Neural progenitor cell (in vitro differentiated cells): ENCODE measurements at regions not wholly inside any gene's neighbourhood (a gene's known extent, or its start where the extent isn't known, plus 50 kb on each side); places are given as distances from the start of the nearest gene placed in this dataset.
A peak's percentile ranks its signal among the peaks of the same experiment; 100 is the strongest.

ENCODE experiments used
- DNase-seq: peaks from one replicate; pipeline ENCODE4 v3.0.0-alpha.2; 2016; ENCODE audit warnings: low spot score
- H2AFZ ChIP-seq: fragments of 200-600 bp; sonication (generic); replicated peaks from 2 replicates; pipeline ENCODE4 v1.6.1; 2016; ENCODE audit warnings: antibody characterized with exemption
- H3F3A ChIP-seq: fragments of 200-600 bp; sonication (generic); 2 replicates; pipeline ENCODE4 v1.6.1; 2016; ENCODE audit warnings: antibody characterized with exemption, low read depth
- H3K27ac ChIP-seq: fragments of 200-600 bp; sonication (generic); 2 replicates; pipeline ENCODE4 v1.5.1; 2016; ENCODE audit warnings: mild to moderate bottlenecking
- H3K27me3 ChIP-seq: fragments of 200-600 bp; sonication (generic); 2 replicates; pipeline ENCODE4 v1.6.1; 2016; ENCODE audit warnings: mild to moderate bottlenecking, moderate library complexity
- H3K36me3 ChIP-seq: fragments of 200-600 bp; sonication (generic); 2 replicates; pipeline ENCODE4 v1.5.1; 2016
- H3K4me1 ChIP-seq: fragments of 200-600 bp; sonication (generic); 2 replicates; pipeline ENCODE4 v1.6.1; 2016; ENCODE audit warnings: mixed run types
- H3K4me2 ChIP-seq: fragments of 200-600 bp; sonication (generic); 2 replicates; pipeline ENCODE4 v1.6.1; 2016
- H3K4me3 ChIP-seq: fragments of 200-600 bp; sonication (generic); 2 replicates; pipeline ENCODE4 v1.5.1; 2016
- H3K79me2 ChIP-seq: fragments of 200-600 bp; sonication (generic); 2 replicates; pipeline ENCODE4 v1.6.1; 2016; ENCODE audit warnings: low read depth
- H3K9ac ChIP-seq: fragments of 200-600 bp; sonication (generic); 2 replicates; pipeline ENCODE4 v1.6.1; 2016
- H3K9me3 ChIP-seq: fragments of 200-600 bp; sonication (generic); 2 replicates; pipeline ENCODE4 v1.5.1; 2016; ENCODE audit warnings: low read depth
- H4K20me1 ChIP-seq: fragments of 200-600 bp; sonication (generic); 2 replicates; pipeline ENCODE4 v1.6.1; 2016; ENCODE audit warnings: low read depth
- H3K27ac Mint-ChIP-seq: 3 replicates; pipeline ENCODE4 v1.8.0; 2021; ENCODE audit warnings: mixed read lengths
- H3K27me3 Mint-ChIP-seq: 2 replicates; pipeline ENCODE4 v1.8.0; 2022; ENCODE audit warnings: low read depth, mild to moderate bottlenecking, inconsistent platforms, moderate library complexity, mixed read lengths; ENCODE audit not compliant: insufficient read depth
- H3K36me3 Mint-ChIP-seq: 3 replicates; pipeline ENCODE4 v1.8.0; 2021; ENCODE audit warnings: mixed read lengths
- H3K4me1 Mint-ChIP-seq: 3 replicates; pipeline ENCODE4 v1.8.0; 2021; ENCODE audit warnings: mixed read lengths
- H3K4me3 Mint-ChIP-seq: 3 replicates; pipeline ENCODE4 v1.8.0; 2021; ENCODE audit warnings: mild to moderate bottlenecking, moderate library complexity, mixed read lengths
- H3K9me3 Mint-ChIP-seq: 3 replicates; pipeline ENCODE4 v1.8.0; 2020; ENCODE audit warnings: mixed read lengths
- CTCF ChIP-seq: fragments of 200-600 bp; sonication (generic); IDR thresholded peaks from 2 replicates; pipeline ENCODE4 v1.5.1; 2017; ENCODE audit warnings: antibody characterized with exemption, mild to moderate bottlenecking
- EZH2 ChIP-seq: fragments of 200-600 bp; sonication (generic); IDR thresholded peaks from 2 replicates; pipeline ENCODE4 v1.6.1; 2017; ENCODE audit warnings: antibody characterized with exemption, mild to moderate bottlenecking, moderate library complexity
- EZH2phosphoT487 ChIP-seq: fragments of 200-600 bp; sonication (generic); IDR thresholded peaks from 2 replicates; pipeline ENCODE4 v1.6.1; 2017; ENCODE audit warnings: antibody characterized with exemption

- no peaks in the 10 kb centered on the region for H3K27me3 Mint-ChIP-seq
- no peak overlapping the region for H2AFZ ChIP-seq
- no peaks in the 10 kb centered on the region for H3K79me2 ChIP-seq
- H3K4me3 Mint-ChIP-seq = no peak overlapping the region
- no peak overlapping the region for H3K4me3 ChIP-seq
- H3K9ac ChIP-seq = no peak overlapping the region
- no peak overlapping the region for H3K4me2 ChIP-seq
- no peaks in the 10 kb centered on the region for H3K27me3 ChIP-seq
- TF ChIP-seq EZH2phosphoT487 (no peak), EZH2 (no peak), CTCF (no peak)
- no peaks in the 10 kb centered on the region for H4K20me1 ChIP-seq
- no peak for DNase-seq
- H3F3A ChIP-seq = peaks cover 7% of the 10 kb centered on the region
- H3K9me3 ChIP-seq = no peaks in the 10 kb centered on the region
- no peak overlapping the region for H3K27ac ChIP-seq
- no peaks in the 10 kb centered on the region for H3K9me3 Mint-ChIP-seq
- no peaks in the 10 kb centered on the region for H3K36me3 Mint-ChIP-seq
- peaks cover 17% of the 10 kb centered on the region for H3K4me1 ChIP-seq
- H3K27ac Mint-ChIP-seq = no peak overlapping the region
- H3K4me1 Mint-ChIP-seq = peaks cover 23% of the 10 kb centered on the region
- no peaks in the 10 kb centered on the region for H3K36me3 ChIP-seq
Measured at GRCh38 chr2:58532641-58533040, 291.5 kb upstream of the FANCL start.

- Mint-ChIP-seq H3K27ac (no peak overlapping the region), H3K9me3 (no peaks in the 10 kb centered on the region), H3K27me3 (no peaks in the 10 kb centered on the region), H3K4me3 (no peak overlapping the region), H3K4me1 (peaks cover 7% of the 10 kb centered on the region), H3K36me3 (no peaks in the 10 kb centered on the region)
- H2AFZ ChIP-seq = no peak overlapping the region
- no peak overlapping the region for H3K4me2 ChIP-seq
- no peaks in the 10 kb centered on the region for H3F3A ChIP-seq
- H3K27ac ChIP-seq = no peak overlapping the region
- no peaks in the 10 kb centered on the region for H3K4me1 ChIP-seq
- H3K4me3 ChIP-seq = no peak overlapping the region
- H3K9ac ChIP-seq = no peak overlapping the region
- DNase-seq = no peak
- no peaks in the 10 kb centered on the region for H3K9me3 ChIP-seq
- TF ChIP-seq CTCF = no peak
- no peaks in the 10 kb centered on the region for H3K27me3 ChIP-seq
- H4K20me1 ChIP-seq = no peaks in the 10 kb centered on the region
- no peaks in the 10 kb centered on the region for H3K79me2 ChIP-seq
- no peaks in the 10 kb centered on the region for H3K36me3 ChIP-seq
Measured at GRCh38 chr2:58527647-58528046, 286.5 kb upstream of the FANCL start.

GRCh38 chr2:58521803-58522554 lies 280.9 kb upstream of the FANCL start:
- no peak overlapping the region for H2AFZ ChIP-seq
- Mint-ChIP-seq H3K27me3 (no peaks in the 10 kb centered on the region), H3K36me3 (no peaks in the 10 kb centered on the region), H3K4me3 (no peak overlapping the region), H3K4me1 (peaks cover 18% of the 10 kb centered on the region), H3K9me3 (no peaks in the 10 kb centered on the region), H3K27ac (peak overlapping the region; percentile 54)
- H3K4me3 ChIP-seq = no peak overlapping the region
- no peaks in the 10 kb centered on the region for H3K79me2 ChIP-seq
- H3K9ac ChIP-seq = no peak overlapping the region
- H4K20me1 ChIP-seq = no peaks in the 10 kb centered on the region
- no peaks in the 10 kb centered on the region for H3F3A ChIP-seq
- no peak overlapping the region for H3K27ac ChIP-seq
- H3K36me3 ChIP-seq = no peaks in the 10 kb centered on the region
- H3K27me3 ChIP-seq = no peaks in the 10 kb centered on the region
- H3K9me3 ChIP-seq = no peaks in the 10 kb centered on the region
- no peak overlapping the region for H3K4me2 ChIP-seq
- no peak for DNase-seq
- TF ChIP-seq CTCF = no peak
- H3K4me1 ChIP-seq = peaks cover 16% of the 10 kb centered on the region
